ENCODE measurements at regions not wholly inside any gene's neighbourhood (a gene's known extent, or its start where the extent isn't known, plus 50 kb on each side); places are given as distances from the start of the nearest gene placed in this dataset.

- no peak for TF ChIP-seq CTCF (IDR thresholded peaks at IDR 0.05; ENCODE audit: extremely low read depth, missing control alignments)
- no peak for DNase-seq (ENCODE audit: low spot score)
Measured at GRCh38 chr4:162229670-162230069, 65.9 kb upstream of the FSTL5 start.

GRCh38 chr4:162221148-162221547 lies 57.3 kb upstream of the FSTL5 start:
- TF ChIP-seq CTCF (IDR thresholded peaks at IDR 0.05; ENCODE audit: extremely low read depth, missing control alignments): no peak
- no peak for DNase-seq (ENCODE audit: low spot score)
